ENCODE measurements at regions not wholly inside any gene's neighbourhood (a gene's known extent, or its start where the extent isn't known, plus 50 kb on each side); places are given as distances from the start of the nearest gene placed in this dataset.

DNA sequence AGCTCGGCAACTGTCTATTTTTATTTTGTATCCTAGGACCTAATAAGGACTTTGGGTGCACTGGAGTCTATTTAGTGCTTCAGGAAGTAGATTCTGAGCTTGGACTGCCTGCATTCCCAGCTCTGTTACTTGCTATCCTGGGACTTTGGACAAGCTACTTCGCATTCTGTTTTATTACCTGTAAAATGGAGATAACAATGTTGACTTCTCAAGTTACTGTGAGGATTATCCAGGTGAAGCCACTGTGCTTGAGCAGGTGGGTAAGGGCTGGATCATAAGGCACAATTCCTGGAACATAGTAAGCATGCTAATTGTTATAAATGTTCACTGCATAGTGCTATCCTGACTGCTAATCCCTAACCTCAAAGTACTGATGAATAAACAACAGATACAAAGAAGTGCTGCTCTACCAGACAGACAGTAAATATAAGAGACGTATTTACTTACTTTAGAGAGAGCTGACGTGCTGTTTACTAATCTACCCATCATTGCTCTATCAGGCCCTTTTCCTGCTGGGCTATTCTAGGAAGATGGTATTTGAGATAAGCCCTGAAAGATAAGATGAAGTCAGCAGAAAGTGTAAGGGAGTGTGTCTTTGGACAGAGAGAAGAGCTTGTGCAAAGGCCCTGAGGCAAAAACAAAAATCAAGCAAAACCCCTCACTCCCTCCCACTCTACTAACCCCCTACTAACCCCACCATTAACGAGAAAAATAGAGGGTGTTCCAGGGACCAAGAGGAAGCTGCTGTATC is 50.8 kb upstream of the FLT1 start:
- Mint-ChIP-seq H3K36me3 (ENCODE audit: low read depth) (no peaks in the 10 kb centered on the region), H3K9me3 (peaks cover 20% of the 10 kb centered on the region), H3K4me1 (peaks cover 5% of the 10 kb centered on the region), H3K4me3 (no peak overlapping the region), H3K27me3 (ENCODE audit: low read depth, poor library complexity) (peaks cover 10% of the 10 kb centered on the region), H3K27ac (no peak overlapping the region)
- DNase-seq, result no peak
- TF ChIP-seq, protein P1, sequence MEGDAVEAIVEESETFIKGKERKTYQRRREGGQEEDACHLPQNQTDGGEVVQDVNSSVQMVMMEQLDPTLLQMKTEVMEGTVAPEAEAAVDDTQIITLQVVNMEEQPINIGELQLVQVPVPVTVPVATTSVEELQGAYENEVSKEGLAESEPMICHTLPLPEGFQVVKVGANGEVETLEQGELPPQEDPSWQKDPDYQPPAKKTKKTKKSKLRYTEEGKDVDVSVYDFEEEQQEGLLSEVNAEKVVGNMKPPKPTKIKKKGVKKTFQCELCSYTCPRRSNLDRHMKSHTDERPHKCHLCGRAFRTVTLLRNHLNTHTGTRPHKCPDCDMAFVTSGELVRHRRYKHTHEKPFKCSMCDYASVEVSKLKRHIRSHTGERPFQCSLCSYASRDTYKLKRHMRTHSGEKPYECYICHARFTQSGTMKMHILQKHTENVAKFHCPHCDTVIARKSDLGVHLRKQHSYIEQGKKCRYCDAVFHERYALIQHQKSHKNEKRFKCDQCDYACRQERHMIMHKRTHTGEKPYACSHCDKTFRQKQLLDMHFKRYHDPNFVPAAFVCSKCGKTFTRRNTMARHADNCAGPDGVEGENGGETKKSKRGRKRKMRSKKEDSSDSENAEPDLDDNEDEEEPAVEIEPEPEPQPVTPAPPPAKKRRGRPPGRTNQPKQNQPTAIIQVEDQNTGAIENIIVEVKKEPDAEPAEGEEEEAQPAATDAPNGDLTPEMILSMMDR (IDR thresholded peaks at IDR 0.05), result no peak
